GM19438 (cell line): ENCODE measurements at regions not wholly inside any gene's neighbourhood (a gene's known extent, or its start where the extent isn't known, plus 50 kb on each side); places are given as distances from the start of the nearest gene placed in this dataset.

Experiments
- ATAC-seq: cut with Tn5 transposase; IDR thresholded peaks from one replicate; pipeline ENCODE4 v1.9.1; 2021; ENCODE audit warnings: low read depth; ENCODE audit not compliant: unreplicated experiment

DNA sequence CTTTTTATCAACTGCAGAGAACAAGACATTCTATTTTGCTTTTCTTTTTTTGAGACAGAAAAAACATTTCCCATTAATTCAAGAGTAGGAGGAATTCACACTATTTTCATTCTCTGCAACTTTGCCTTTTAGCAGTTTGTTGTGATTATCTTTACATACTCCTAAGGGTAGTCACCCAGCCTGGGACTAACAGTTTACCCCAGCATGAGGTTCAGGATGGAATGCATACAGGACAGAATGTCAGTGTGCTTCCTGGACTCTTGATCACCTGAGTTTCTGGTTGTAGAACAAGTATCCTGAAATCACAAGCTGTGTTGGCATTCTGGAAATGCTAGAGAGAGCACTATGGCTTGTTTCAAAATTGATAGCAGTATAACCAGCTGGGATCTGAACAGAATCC lies 368.1 kb downstream of the KIF4B start:
- no peak for ATAC-seq

DNA sequence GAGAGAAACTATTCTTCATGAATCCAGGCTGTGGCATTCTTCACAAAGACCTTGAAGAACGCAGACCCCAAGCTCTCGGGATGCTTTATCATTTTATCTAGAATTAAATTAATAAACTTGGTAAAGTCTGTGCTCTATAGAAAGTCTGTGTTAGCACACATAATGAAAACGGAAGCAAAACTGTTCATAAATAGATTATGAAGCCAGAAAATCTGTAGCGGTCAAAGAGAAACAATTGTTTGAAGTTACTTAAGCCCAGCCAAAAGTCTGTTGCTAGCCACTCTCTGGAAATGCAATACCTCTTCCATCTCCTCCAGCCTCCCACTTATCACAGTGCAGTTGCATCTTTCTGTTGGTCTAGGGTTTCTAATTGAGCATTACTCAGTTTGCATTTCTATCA lies 375.9 kb downstream of the KIF4B start:
- no peak for ATAC-seq

DNA sequence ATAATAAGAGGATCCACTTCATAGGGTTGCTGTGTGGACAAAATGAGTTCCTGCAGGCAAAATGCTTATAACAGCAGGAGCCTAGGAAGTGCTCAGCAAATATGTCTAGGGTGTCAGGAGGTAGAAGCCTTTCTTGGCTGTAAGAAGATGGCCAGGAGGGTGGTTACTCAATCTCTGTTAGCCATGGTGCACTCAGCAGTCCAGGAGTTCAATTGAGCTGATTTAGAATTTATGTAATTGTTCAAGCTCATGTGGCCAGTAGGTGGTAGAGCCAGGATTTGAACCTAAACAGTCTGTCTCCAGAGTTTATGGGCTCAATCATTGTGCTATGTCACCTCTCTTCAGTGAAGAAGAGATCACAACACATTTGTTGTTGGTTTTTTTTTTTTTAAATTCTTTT lies 381.2 kb downstream of the KIF4B start:
- ATAC-seq: no peak

DNA sequence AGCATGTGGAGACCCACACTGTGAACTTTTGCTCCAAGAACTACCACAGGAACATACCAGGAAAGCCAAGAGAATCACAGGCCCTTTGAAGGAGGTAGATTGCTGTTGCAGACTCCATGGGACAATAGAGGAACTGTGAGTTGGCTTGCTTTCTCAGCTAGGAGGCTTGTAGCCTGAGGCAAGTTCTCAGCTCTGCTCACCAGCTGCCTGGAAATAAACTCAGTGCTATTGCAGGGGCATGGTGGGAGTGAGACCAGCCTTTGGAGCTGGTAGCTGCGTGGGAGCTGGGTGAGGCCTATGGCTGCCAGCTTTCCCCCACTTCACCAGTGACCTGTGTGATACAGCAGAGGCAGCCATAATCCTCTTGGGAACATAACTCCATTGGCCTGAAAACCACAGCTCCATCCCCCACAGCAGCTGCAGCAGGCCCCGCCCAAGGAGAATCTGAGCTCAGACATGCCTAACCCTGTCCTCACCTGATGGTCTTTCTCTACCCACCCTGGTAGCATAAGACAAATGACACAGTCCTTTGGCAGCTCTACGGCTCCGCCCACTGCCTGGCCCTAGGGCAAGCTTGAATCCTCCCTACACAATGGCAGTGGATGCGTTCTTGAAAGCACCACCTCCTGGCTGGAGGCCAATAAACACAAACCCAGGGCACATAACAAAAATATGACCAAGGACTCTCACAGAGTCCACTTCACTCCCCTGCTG lies 389.5 kb downstream of the KIF4B start:
- no peak for ATAC-seq

DNA sequence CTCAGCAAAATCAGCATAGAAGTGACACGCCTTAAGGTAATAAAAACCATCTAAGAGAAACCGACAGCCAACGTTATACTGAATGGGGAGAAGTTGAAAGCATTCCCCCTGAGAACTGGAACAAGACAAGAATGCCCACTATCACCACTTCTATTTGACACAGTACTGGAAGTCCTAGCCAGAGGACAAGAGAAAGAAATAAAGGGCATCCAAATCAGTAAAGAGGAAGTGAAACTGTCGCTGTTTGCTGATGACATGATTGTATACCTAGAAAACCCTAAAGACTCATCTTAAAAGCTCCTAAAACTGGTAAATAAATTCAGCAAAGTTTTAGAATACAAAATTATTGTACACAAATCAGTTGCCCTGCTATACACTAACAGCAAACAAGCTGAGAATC lies 393.3 kb downstream of the KIF4B start:
- ATAC-seq: no peak

DNA sequence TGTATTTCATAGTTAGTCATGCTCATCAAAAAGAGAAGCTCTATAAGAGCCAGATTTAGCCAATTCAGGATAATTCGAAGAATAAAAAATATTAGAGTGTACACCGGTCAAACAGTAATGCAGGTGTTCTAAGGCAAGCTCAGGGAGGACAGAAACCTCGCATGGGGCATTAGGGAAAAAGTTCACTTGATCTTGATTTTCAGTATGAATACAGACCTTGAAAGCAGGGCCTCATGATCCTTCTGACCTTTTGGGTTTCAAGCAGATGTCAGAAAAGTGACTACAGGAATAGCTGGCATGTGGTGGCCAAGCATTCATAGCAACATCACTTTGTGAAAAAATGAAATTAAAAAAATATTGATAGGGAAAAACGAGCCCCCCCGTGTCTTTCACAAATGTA lies 394.9 kb downstream of the KIF4B start:
- ATAC-seq: no peak

DNA sequence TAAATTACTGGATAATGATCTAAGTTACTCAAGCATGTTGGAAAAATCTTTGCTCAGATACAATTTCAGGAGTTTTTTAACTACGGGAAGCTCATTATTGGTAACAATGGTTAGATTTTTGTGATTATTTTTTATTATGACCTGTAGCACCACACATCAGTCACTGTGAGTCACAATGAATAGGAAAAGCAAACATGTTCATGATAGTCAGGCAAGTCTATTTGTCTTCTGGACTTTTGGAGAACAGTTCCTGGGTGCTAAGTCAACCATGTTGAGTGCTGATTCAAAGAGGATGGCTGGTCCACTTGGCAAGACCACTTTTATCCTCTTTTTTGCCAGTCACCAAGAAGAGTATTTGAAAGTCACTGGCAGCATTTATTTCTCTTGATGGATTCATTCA lies 403.2 kb downstream of the KIF4B start:
- no peak for ATAC-seq

DNA sequence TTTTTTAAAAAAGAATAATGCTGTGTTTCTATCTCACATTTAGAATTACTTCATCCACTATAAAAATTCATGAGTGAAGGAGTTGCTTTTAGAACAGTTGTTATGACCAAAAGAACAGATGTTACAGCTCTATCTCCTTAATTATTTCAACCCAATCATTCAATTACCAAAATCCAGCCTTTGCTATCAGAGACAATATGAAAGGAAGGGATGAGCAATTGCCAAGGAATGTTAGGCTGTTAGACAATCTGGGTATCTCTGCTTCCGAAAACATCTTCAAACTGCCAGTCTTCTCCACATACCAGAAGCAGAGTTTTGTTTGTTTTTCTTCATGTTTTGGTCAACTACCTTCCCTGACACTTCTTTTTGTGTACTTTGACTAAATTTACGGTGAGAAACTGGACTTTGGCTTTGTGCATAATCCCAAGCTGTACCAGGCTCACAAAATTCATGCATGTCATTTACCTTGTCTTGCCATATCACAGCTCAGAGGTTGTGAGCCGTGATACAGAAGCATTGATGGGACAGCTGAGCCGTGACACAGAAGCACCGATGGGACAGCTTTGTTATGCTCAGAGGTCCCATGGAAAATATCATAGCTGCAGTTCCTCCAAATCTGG lies 405.5 kb downstream of the KIF4B start:
- no peak for ATAC-seq

DNA sequence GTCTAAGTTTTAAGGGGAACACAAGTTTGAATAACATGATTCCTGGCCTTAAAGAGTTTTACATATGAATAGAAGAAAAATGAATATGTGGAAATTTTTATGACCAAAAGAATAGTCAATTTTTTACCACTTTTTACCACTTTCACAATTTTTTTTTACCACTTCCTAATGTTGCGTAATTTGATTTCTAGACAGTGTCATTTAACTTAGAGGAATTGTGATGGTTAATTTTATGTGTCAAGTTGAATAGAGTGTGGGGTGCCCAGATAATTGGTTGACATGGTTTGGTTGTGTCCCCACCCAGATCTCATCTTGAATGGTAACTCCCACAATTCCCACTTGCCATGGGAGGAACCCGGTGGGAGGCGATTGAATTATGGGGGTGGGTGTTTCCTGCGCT lies 416.6 kb downstream of the KIF4B start:
- ATAC-seq: no peak

DNA sequence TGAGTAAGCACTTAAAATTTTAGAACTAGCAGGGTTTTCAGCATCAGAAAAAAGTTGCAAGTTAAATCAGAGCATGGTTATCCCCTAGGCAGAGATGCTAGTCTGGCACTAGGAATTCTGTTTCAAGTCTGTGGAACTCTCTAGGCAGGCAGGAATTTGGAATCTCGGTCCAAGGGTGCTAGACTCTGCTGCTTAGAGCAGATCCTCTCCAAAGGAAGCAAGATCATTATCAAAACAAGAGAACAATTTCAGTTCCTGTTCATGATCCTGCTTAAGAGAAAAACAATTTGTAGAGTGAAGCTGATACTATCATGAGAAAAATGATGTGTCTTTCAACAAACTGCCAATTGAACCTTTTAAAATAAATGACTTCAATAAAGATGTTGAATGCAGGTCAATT lies 420.7 kb downstream of the KIF4B start:
- ATAC-seq: no peak

DNA sequence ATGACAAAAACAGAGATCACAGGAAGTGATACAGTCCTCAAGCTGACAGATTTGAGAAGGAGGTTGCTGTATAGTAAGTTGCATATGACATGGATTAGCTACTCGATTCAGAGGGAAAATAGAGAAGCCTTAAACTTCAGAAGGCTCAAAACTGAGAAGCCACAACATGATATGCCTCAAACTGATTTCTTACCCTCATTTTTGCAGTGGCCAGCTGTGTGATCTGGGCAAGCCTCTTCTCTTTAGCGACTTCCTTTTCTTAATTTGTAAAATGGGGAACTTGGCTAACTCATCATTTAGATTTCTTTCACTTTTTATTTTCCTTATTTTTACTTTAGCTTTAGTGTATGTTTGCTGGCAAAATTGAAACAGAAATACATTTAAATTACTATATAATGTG lies 421.1 kb downstream of the KIF4B start:
- ATAC-seq: no peak

DNA sequence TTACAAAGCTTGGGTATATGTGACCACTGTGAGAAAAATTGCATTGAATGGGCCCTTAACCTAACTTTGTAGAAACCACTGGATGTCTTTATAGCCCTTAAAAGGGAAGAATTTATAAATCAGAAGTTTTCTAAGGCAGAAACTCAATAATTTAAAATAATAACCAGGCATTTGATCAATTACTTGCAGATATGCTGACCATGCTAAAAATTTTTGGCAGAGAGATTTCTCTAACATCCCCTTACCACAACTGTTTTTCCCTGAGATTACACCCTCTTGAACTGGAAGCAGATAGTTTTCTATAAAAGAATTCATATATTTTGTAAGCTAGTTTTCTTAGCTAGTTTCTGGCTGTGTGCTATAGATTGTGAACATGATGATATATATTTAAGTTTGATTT lies 428.3 kb downstream of the KIF4B start:
- ATAC-seq: no peak

DNA sequence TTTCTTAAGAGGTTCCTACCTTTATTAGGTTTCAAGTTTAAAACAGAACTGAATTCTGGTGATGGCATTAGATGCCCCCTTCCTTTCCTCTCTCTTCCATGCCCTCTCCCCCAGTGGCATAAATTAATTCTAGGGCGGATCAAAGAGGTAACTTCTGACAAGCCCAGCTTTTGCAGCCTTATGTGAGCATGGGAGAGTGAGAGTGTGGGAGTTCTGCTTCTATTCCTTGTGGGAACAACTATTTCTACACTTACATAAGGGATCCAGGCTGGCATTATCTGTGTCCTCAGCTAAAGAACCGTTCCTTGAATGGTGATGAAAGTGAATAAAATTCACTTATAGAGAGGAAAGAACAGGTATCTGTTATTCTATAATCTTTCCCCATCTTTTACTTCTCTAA lies 437.6 kb downstream of the KIF4B start:
- no peak for ATAC-seq

DNA sequence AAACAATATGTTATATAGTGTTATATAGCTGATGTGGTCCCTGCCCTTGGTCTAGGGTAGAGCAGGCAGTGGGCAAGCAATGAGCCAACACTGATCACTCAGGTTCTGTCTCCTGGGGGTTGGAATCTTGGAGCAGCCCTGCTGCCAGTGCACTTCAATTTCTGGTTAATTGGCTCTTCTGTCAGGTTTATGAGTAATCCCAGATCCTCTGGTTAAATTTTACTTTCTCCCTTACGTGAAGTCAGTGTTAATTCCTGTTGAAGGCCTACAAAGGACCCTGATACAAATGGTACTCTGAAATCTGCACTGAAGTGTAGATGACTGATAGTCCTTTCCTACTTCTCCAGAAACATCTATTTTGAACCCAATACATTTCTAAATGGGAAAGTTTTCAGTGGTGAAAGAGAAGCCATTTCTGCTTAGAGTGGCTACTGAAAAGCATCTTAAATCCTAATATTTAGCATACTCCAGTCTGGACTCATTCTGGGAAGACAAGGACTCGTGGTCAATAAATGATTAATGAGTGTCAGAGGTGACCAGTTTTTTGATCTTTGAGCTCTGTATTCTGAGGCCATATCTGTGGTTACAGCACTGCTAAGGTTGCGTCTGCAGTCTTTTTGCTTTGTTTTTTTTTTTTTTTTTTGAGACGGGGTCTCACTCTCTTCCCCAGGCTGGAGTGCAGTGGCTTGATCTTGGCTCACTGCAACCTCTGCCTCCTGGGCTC lies 442.4 kb downstream of the KIF4B start:
- ATAC-seq: no peak

DNA sequence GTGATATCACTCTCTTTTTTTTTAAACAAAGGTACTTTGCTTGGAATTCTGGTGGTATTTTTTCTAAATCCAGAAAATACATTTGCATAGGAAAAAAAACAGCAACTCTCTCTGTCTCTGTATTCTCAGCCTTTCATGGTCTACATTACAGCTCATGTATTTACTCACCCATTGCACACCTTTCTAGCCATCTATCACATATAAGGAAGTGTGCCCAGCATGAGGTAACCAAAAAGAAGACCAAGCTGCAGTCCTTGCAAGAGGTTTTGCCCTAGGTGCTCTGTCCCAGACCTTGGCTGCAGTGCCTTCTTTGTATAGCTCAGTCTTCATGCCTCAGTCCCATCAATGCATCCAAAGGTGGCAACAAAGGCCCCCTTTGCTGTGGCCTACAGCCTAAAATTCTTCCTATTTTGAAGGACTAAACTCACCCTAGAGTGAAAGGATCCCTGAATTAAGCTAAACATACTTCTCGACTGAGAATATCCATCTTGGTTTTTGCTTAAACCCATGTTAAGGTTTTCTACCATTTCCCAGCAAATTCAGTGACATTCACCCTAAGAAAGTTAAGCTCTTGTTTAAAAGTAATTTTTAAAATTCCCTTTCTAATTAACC lies 446.4 kb downstream of the KIF4B start:
- no peak for ATAC-seq

DNA sequence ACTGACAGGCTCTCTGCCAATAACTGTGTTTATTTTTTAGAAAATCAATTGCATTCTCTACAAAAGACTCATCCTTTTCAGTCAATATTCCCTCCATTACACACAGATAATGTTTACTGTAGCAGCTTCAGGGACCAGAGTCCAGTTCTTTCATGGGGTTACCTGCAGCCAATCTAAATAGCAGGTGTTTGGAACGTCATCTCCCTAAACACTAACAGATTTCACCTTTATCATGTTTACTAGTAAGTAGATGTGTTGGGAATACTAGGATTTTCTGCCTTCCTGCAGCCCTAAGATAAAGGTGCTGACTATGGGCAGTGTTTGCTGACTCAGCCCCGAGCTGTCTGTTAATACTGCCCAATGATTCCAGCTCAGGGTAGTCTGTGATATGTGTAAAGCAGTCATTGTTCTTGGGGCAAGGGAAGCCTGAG lies 447.0 kb downstream of the KIF4B start:
- ATAC-seq: no peak

DNA sequence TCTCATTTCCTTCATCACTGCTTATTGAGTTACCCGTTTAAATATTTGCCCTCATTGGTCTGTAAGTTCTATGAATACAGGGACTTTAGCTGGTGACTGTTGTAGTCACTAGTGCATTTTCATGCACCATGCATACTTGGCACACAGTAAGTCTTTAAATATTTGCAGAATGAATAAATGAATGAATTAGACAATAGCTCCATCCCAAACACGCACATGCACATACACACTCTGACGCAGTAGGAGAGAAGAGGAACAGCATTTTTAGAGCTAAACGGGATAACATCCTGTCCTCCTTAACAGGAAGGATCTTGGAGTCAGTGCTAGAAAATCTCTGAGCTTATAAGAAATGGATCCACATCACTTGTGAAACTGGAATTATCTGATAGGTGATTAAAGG lies 447.7 kb downstream of the KIF4B start:
- ATAC-seq: no peak

DNA sequence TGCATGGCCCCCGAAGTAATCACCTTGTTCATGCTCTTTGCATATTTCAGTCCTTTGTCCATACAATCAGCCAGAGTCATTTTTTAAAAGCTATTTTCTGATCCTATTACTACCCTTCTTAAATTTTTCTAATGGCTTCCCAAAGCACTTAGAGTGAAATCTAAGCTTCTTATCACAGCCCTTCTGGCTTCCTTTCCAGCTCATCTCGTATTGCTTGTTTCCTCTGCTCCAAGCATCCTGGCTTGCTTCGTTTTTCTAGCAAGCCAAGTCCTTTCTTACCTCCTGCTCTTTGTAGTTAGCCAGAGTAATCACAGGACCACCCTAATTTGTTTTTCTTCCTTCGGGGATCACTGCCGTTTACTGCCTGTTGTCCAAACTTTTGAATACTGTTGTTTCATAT lies 453.3 kb downstream of the KIF4B start:
- no peak for ATAC-seq

DNA sequence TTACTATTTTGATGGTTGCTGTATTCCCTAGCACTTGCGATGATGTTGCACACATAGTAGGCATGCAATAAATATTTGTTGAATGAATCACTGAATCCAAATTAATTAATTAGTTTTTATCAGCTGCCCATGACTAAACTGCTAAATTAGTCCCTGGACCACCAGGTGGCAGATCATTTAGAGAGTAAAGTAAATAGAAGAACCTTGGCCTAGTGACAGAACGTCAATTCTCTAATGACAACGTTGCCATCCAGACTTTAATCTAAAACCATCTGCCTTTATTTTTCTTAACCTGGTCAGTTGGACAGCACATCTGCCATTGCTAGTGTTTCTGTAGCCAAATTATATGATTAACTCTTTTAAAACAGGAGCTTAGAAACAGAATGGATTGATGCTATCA lies 457.5 kb downstream of the KIF4B start:
- ATAC-seq: no peak

DNA sequence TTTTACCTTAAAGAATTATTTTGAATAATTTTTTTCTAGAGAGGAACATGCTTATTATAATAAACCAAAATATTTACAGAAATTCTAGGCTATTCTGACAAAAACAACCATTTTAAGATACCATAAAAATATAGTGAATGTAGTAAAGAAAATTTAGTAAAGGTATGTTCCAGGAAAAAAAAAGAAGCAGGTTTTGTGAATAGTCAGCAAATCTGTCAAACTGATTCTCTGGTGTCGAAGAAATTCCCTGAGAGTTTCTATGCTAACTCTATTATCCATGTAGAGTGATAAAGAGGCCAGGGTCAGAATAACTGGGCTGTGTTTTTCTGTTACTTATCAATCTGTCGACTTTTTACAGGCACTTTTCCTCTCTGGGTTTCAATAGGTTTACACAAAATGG lies 459.2 kb downstream of the KIF4B start:
- ATAC-seq: no peak

DNA sequence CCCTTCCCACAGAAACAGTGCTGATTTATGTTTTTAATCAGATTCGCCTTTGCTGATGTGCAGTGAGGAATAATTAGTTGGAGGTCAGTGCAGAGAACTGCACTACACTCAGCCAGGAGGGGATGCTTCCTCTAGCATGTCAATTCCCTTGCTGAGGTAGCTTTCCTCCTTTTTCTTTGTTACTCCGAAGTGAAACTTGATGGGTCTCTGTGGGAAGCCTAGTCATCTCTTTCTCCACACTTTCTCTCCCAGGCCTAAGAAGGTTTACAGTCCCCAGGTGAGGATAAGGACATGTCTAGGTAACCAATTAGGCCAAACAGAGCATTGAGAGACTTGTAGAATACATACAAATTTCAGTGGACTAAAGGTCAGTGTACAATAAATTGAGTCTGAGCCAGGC lies 461.8 kb downstream of the KIF4B start:
- no peak for ATAC-seq

DNA sequence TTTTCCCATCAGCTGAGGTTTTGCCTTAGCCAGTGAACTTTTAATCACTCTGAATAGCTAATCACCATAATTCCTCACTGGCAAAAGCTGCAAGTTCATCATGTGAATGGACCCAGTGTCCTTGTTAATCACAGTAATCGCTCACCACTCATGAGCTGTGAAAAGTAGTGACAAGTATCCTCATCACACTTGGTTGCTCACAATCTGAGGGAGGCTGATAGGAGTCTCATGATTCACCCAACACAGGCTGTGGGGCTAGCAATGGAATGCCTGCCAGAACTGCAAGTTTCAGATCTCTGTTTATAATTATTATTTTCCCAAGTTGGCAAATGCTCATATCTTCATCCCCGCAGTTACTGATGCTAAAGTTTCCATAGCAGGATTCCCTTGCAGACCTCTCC lies 467.2 kb downstream of the KIF4B start:
- no peak for ATAC-seq
